Liver (tissue), 3 donors: ENCODE measurements at regions not wholly inside any gene's neighbourhood (a gene's known extent, or its start where the extent isn't known, plus 50 kb on each side); places are given as distances from the start of the nearest gene placed in this dataset.
"Not testable (repeated sequence)": the region's sequence is repeated elsewhere in the genome, so short reads cannot be mapped to it uniquely, and the experiment has no call there.

Experiments
- ATF3 ChIP-seq: IDR thresholded peaks from 2 replicates; pipeline ENCODE4 v1.6.1; 2016; ENCODE audit warnings: antibody characterized with exemption
- CTCF ChIP-seq: fragments of 150-350 bp; IDR thresholded peaks from 2 replicates; pipeline ENCODE4 v1.5.1; 2017; ENCODE audit warnings: improper control_type of control experiment, low read depth, low read length; ENCODE audit not compliant: missing input control
- EGR1 ChIP-seq, 2 donors: IDR thresholded peaks; 2 replicates each; pipeline ENCODE4 v1.6.1; 2016 to 2018; ENCODE audit warnings: antibody characterized with exemption in 2 of 2, low read depth in 2 of 2
- FOXA1 ChIP-seq: IDR thresholded peaks from 2 replicates; pipeline ENCODE4 v1.6.1; 2016; ENCODE audit warnings: antibody characterized with exemption
- JUND ChIP-seq, 2 donors: IDR thresholded peaks; 2 replicates each; pipeline ENCODE4 v1.6.1; 2016; ENCODE audit warnings: antibody characterized with exemption in 2 of 2
- RAD21 ChIP-seq, 2 donors: IDR thresholded peaks; 2 replicates each; pipeline ENCODE4 v1.6.1; 2016; ENCODE audit warnings: antibody characterized with exemption in 2 of 2, mild to moderate bottlenecking in 2 of 2
- REST ChIP-seq: IDR thresholded peaks from 2 replicates; pipeline ENCODE4 v1.6.1; 2016; ENCODE audit warnings: antibody characterized with exemption, mild to moderate bottlenecking
- donor health status: healthy.
- donor health status: healthy.

GRCh38 chr14:27363036-27363435 lies 765.2 kb upstream of the NOVA1 start:
- TF ChIP-seq CTCF; JUND (IDR thresholded peaks at IDR 0.05); FOXA1; ATF3; REST; RAD21 (IDR thresholded peaks at IDR 0.05); EGR1 (IDR thresholded peaks at IDR 0.05; ENCODE audit: low read depth in 2 of 2): not testable (repeated sequence)
